IPS-20b (cell line): ENCODE measurements at regions not wholly inside any gene's neighbourhood (a gene's known extent, or its start where the extent isn't known, plus 50 kb on each side); places are given as distances from the start of the nearest gene placed in this dataset.
A peak's percentile ranks its signal among the peaks of the same experiment; 100 is the strongest.

ENCODE experiments used
- H3K27ac ChIP-seq: one replicate; pipeline ENCODE4 v1.5.1; 2013; ENCODE audit warnings: low read length
- H3K27me3 ChIP-seq: 2 replicates; pipeline ENCODE4 v1.6.1; 2013; ENCODE audit warnings: mild to moderate bottlenecking, low read length, inconsistent platforms; ENCODE audit not compliant: insufficient read depth
- H3K36me3 ChIP-seq: 2 replicates; pipeline ENCODE4 v1.6.1; 2013; ENCODE audit warnings: low read depth, mild to moderate bottlenecking, inconsistent platforms, low read length, moderate library complexity; ENCODE audit not compliant: insufficient read depth
- H3K4me1 ChIP-seq: 2 replicates; pipeline ENCODE4 v1.6.1; 2013; ENCODE audit warnings: mild to moderate bottlenecking, control low read depth, inconsistent platforms, low read length, moderate library complexity; ENCODE audit not compliant: insufficient read depth
- H3K4me3 ChIP-seq: 2 replicates; pipeline ENCODE4 v1.5.1; 2013; ENCODE audit warnings: mild to moderate bottlenecking, low read length, inconsistent platforms
- H3K9ac ChIP-seq: 2 replicates; pipeline ENCODE4 v1.6.1; 2013; ENCODE audit warnings: low read depth, mild to moderate bottlenecking, inconsistent platforms, low read length, moderate library complexity
- H3K9me3 ChIP-seq: 2 replicates; pipeline ENCODE4 v1.6.1; 2013; ENCODE audit warnings: mild to moderate bottlenecking, low read depth, low read length, inconsistent platforms; ENCODE audit not compliant: insufficient read depth

GRCh38 chrX:40165861-40166260, 68.1 kb upstream of the BCOR start:
- H3K4me3 ChIP-seq, result no peak overlapping the region
- H3K9ac ChIP-seq, result peak overlapping the region; percentile 37; the same call in 1 of the 2 replicates
- H3K36me3 ChIP-seq, result no peaks in the 10 kb centered on the region
- no peaks in the 10 kb centered on the region for H3K9me3 ChIP-seq
- peaks cover 20% of the 10 kb centered on the region for H3K4me1 ChIP-seq
- no peak overlapping the region for H3K27ac ChIP-seq
- H3K27me3 ChIP-seq, result peaks cover 28% of the 10 kb centered on the region

GRCh38 chrX:40165206-40165605, 67.4 kb upstream of the BCOR start:
- Histone ChIP-seq H3K9ac (no peak overlapping the region; the same call in 1 of the 2 replicates), H3K9me3 (no peaks in the 10 kb centered on the region), H3K36me3 (no peaks in the 10 kb centered on the region), H3K4me3 (no peak overlapping the region), H3K27ac (no peak overlapping the region), H3K4me1 (peaks cover 16% of the 10 kb centered on the region), H3K27me3 (peaks cover 23% of the 10 kb centered on the region)

- peaks cover 23% of the 10 kb centered on the region for H3K27me3 ChIP-seq
- no peak overlapping the region for H3K27ac ChIP-seq
- H3K4me1 ChIP-seq, result peaks cover 16% of the 10 kb centered on the region
- no peak overlapping the region for H3K4me3 ChIP-seq
- H3K9me3 ChIP-seq, result no peaks in the 10 kb centered on the region
- no peak overlapping the region; the same call in 1 of the 2 replicates for H3K9ac ChIP-seq
- no peaks in the 10 kb centered on the region for H3K36me3 ChIP-seq
These were observed 67.0 kb upstream of the BCOR start for GRCh38 chrX:40164751-40165150.

- Histone ChIP-seq H3K27me3 (peaks cover 4% of the 10 kb centered on the region), H3K36me3 (no peaks in the 10 kb centered on the region), H3K4me1 (no peaks in the 10 kb centered on the region; the same call in 1 of the 2 replicates), H3K9ac (peak overlapping the region; percentile 84), H3K4me3 (peak overlapping the region; percentile 70), H3K9me3 (no peaks in the 10 kb centered on the region), H3K27ac (peak overlapping the region; percentile 39)
These were observed 60.4 kb upstream of the BCOR start for GRCh38 chrX:40158036-40158706.

GRCh38 chrX:40157228-40158035, 59.7 kb upstream of the BCOR start:
- H3K4me1 ChIP-seq, result no peaks in the 10 kb centered on the region; the same call in 1 of the 2 replicates
- peaks cover 12% of the 10 kb centered on the region for H3K27me3 ChIP-seq
- H3K27ac ChIP-seq, result peak overlapping the region; percentile 89
- peak overlapping the region; percentile 70 for H3K4me3 ChIP-seq
- H3K9ac ChIP-seq, result peak overlapping the region; percentile 84
- no peaks in the 10 kb centered on the region for H3K36me3 ChIP-seq
- H3K9me3 ChIP-seq, result no peaks in the 10 kb centered on the region

GRCh38 chrX:40156470-40157227, 58.9 kb upstream of the BCOR start:
- Histone ChIP-seq H3K27me3 (peaks cover 20% of the 10 kb centered on the region; the same call in 1 of the 2 replicates), H3K9me3 (no peaks in the 10 kb centered on the region), H3K36me3 (no peaks in the 10 kb centered on the region), H3K27ac (peak overlapping the region; percentile 89), H3K9ac (peak overlapping the region; percentile 83), H3K4me1 (no peaks in the 10 kb centered on the region; the same call in 1 of the 2 replicates), H3K4me3 (peak overlapping the region; percentile 70)

- H3K4me3 ChIP-seq, result peak overlapping the region; percentile 70
These were observed 58.1 kb upstream of the BCOR start for GRCh38 chrX:40155589-40156469.

GRCh38 chrX:40154853-40155588, 57.3 kb upstream of the BCOR start:
- Histone ChIP-seq H3K36me3 (no peaks in the 10 kb centered on the region), H3K9ac (peak overlapping the region; percentile 82; the same call in 1 of the 2 replicates), H3K4me1 (peaks cover 3% of the 10 kb centered on the region; the same call in 1 of the 2 replicates), H3K4me3 (peak overlapping the region; percentile 70), H3K27ac (no peak overlapping the region), H3K9me3 (no peaks in the 10 kb centered on the region), H3K27me3 (peaks cover 36% of the 10 kb centered on the region)

More at GRCh38 chrX:40155589-40156469, 58.1 kb upstream of the BCOR start:
- peak overlapping the region; percentile 83; the same call in 1 of the 2 replicates for H3K9ac ChIP-seq
- H3K9me3 ChIP-seq, result no peaks in the 10 kb centered on the region
- H3K27me3 ChIP-seq, result peaks cover 28% of the 10 kb centered on the region
- H3K4me1 ChIP-seq, result no peaks in the 10 kb centered on the region; the same call in 1 of the 2 replicates
- H3K36me3 ChIP-seq, result no peaks in the 10 kb centered on the region
- H3K27ac ChIP-seq, result no peak overlapping the region

- Histone ChIP-seq H3K27me3 (peaks cover 43% of the 10 kb centered on the region), H3K9me3 (no peaks in the 10 kb centered on the region), H3K4me3 (peak overlapping the region; percentile 64), H3K4me1 (peaks cover 10% of the 10 kb centered on the region; the same call in 1 of the 2 replicates), H3K27ac (no peak overlapping the region), H3K9ac (peak overlapping the region; percentile 65; the same call in 1 of the 2 replicates), H3K36me3 (no peaks in the 10 kb centered on the region)
These were observed 56.6 kb upstream of the BCOR start for GRCh38 chrX:40154250-40154852.
